CD14-positive monocyte (primary cell): ENCODE measurements at regions not wholly inside any gene's neighbourhood (a gene's known extent, or its start where the extent isn't known, plus 50 kb on each side); places are given as distances from the start of the nearest gene placed in this dataset.

Experiments used
- DNase-seq, 3 donors: peaks; one replicate each; pipeline ENCODE4 v3.0.0-alpha.2; 2011 to 2022
- H2AFZ ChIP-seq: 2 replicates; pipeline ENCODE4 v1.6.0; 2012; ENCODE audit warnings: mild to moderate bottlenecking, low read depth, low read length, inconsistent platforms; ENCODE audit not compliant: insufficient read depth, poor library complexity, severe bottlenecking
- H3K27ac ChIP-seq, 2 donors: 1 replicate in 1 of 2; 2 replicates in 1 of 2; pipeline ENCODE4 v1.5.1; 2012 to 2013; ENCODE audit warnings: low read length in 2 of 2, control low read depth in 1 of 2, inconsistent platforms in 1 of 2, low read depth in 1 of 2, mild to moderate bottlenecking in 1 of 2
- H3K27me3 ChIP-seq, 2 donors: one replicate each; pipeline versions ENCODE4 v1.6.0 to v1.6.1; 2011 to 2013; ENCODE audit warnings: low read length in 2 of 2; ENCODE audit not compliant: control insufficient read depth in 2 of 2, insufficient read depth in 2 of 2
- H3K36me3 ChIP-seq, 2 donors: replicated peaks in 1 of 2; 1 replicate in 1 of 2; 2 replicates in 1 of 2; pipeline versions ENCODE4 v1.5.1 to v1.6.1; 2012 to 2013; ENCODE audit warnings: low read length in 2 of 2, control low read depth in 1 of 2, inconsistent platforms in 1 of 2, mild to moderate bottlenecking in 1 of 2; ENCODE audit not compliant: insufficient read depth in 2 of 2, control insufficient read depth in 1 of 2
- H3K4me1 ChIP-seq, 2 donors: 1 replicate in 1 of 2; 2 replicates in 1 of 2; pipeline versions ENCODE4 v1.5.1 to v1.6.1; 2012 to 2013; ENCODE audit warnings: low read length in 2 of 2, control low read depth in 1 of 2, inconsistent platforms in 1 of 2, mild to moderate bottlenecking in 1 of 2, moderate library complexity in 1 of 2; ENCODE audit not compliant: insufficient read depth in 2 of 2, control insufficient read depth in 1 of 2
- H3K4me2 ChIP-seq: replicated peaks from 2 replicates; pipeline ENCODE3; 2012; ENCODE audit warnings: low read length, moderate library complexity, mild to moderate bottlenecking; ENCODE audit not compliant: poor library complexity, severe bottlenecking; ENCODE audit errors: extremely low read depth
- H3K4me3 ChIP-seq, 3 experiments: fragments of 200-600 bp in 1 of 3; sonication (generic) in 1 of 3; replicated peaks in 1 of 3; 1 replicate in 2 of 3; 2 replicates in 1 of 3; pipeline ENCODE4 v1.5.1; 2011 to 2013; ENCODE audit warnings: low read length in 3 of 3, mild to moderate bottlenecking in 3 of 3, control low read depth in 2 of 3, low read depth in 2 of 3, inconsistent platforms in 1 of 3, moderate library complexity in 1 of 3
- H3K79me2 ChIP-seq: 2 replicates; pipeline ENCODE4 v1.6.0; 2012; ENCODE audit warnings: mild to moderate bottlenecking, control low read depth, inconsistent platforms, low read length, moderate library complexity; ENCODE audit not compliant: insufficient read depth
- H3K9ac ChIP-seq: 2 replicates; pipeline ENCODE4 v1.6.0; 2017; ENCODE audit warnings: low read length, mild to moderate bottlenecking; ENCODE audit not compliant: insufficient read depth, poor library complexity, severe bottlenecking
- H3K9me3 ChIP-seq, 2 donors: replicated peaks in 1 of 2; 1 replicate in 1 of 2; 2 replicates in 1 of 2; pipeline versions ENCODE4 v1.5.1 to v1.6.1; 2012 to 2013; ENCODE audit warnings: low read length in 2 of 2, control low read depth in 1 of 2; ENCODE audit not compliant: control insufficient read depth in 1 of 2, insufficient read depth in 1 of 2
- H4K20me1 ChIP-seq: 2 replicates; pipeline ENCODE4 v1.6.0; 2012; ENCODE audit warnings: mild to moderate bottlenecking, low read length, control low read depth, moderate library complexity; ENCODE audit not compliant: insufficient read depth
- H3K27ac Mint-ChIP-seq, 7 donors: one replicate each; pipeline ENCODE4 v1.8.0; 2020; ENCODE audit warnings: mild to moderate bottlenecking in 7 of 7, mixed read lengths in 7 of 7, moderate library complexity in 6 of 7, inconsistent platforms in 2 of 7
- H3K27me3 Mint-ChIP-seq, 3 donors: one replicate each; pipeline ENCODE4 v1.8.0; 2021 to 2022; ENCODE audit warnings: low read depth in 3 of 3, mild to moderate bottlenecking in 3 of 3, mixed read lengths in 3 of 3, moderate library complexity in 3 of 3, inconsistent platforms in 1 of 3
- H3K36me3 Mint-ChIP-seq, 2 donors: one replicate each; pipeline ENCODE4 v1.8.0; 2020; ENCODE audit warnings: mixed read lengths in 2 of 2, inconsistent platforms in 1 of 2, mild to moderate bottlenecking in 1 of 2
- H3K4me1 Mint-ChIP-seq: one replicate; pipeline ENCODE4 v1.8.0; 2020; ENCODE audit warnings: mild to moderate bottlenecking, mixed read lengths
- H3K4me3 Mint-ChIP-seq, 2 donors: one replicate each; pipeline ENCODE4 v1.8.0; 2020; ENCODE audit warnings: mild to moderate bottlenecking in 2 of 2, mixed read lengths in 2 of 2, moderate library complexity in 1 of 2
- H3K9me3 Mint-ChIP-seq, 7 donors: one replicate each; pipeline ENCODE4 v1.8.0; 2020 to 2022; ENCODE audit warnings: mixed read lengths in 7 of 7, mild to moderate bottlenecking in 6 of 7, moderate library complexity in 6 of 7, inconsistent platforms in 2 of 7
- CTCF ChIP-seq: fragments of 200-600 bp; IDR thresholded peaks from one replicate; pipeline ENCODE4 v1.8.0; 2022; ENCODE audit warnings: antibody characterized with exemption, mild to moderate bottlenecking
- WGBS: methylation state at CpG from one replicate; pipeline ENCODE4 v1.1.5; 2013; ENCODE audit warnings: missing lambda C conversion rate; ENCODE audit not compliant: insufficient coverage; 5-methylcytosine and 5-hydroxymethylcytosine counted together
- intact Hi-C, 2 donors: fragments of 100-400 bp; cut with micrococcal nuclease; formaldehyde crosslinking; loops; one replicate each; pipeline versions ENCODE4 v1.15.0 to v1.15.1; 2023

GRCh38 chr10:65231148-65231547 lies 1694.7 kb upstream of the LRRTM3 start:
- Histone ChIP-seq H3K9ac (no peak overlapping the region), H4K20me1 (no peaks in the 10 kb centered on the region), H3K27ac (no peak overlapping the region), H3K36me3 (no peaks in the 10 kb centered on the region), H3K4me1 (no peaks in the 10 kb centered on the region), H2AFZ (no peak overlapping the region), H3K9me3 (no peaks in the 10 kb centered on the region), H3K79me2 (no peaks in the 10 kb centered on the region), H3K4me3 (no peak overlapping the region), H3K4me2 (no peak overlapping the region), H3K27me3 (no peaks in the 10 kb centered on the region)
- peaks cover 0 to 5% (median 0%) of the 10 kb centered on the region in 7 donors for H3K9me3 Mint-ChIP-seq
- H3K4me1 Mint-ChIP-seq: no peaks in the 10 kb centered on the region
- TF ChIP-seq CTCF: no peak
- no peak overlapping the region for H3K4me3 Mint-ChIP-seq
- intact Hi-C loops: no loop called here
- no peak for DNase-seq
- no peaks in the 10 kb centered on the region for H3K36me3 Mint-ChIP-seq
- 57% methylated on average over 1 of the region's 3 CpGs for WGBS
- H3K27me3 Mint-ChIP-seq: peaks cover 0 to 2% (median 0%) of the 10 kb centered on the region in 3 donors
- H3K27ac Mint-ChIP-seq: no peak overlapping the region

- H3K9me3 ChIP-seq: no peaks in the 10 kb centered on the region
- Mint-ChIP-seq H3K9me3 (peaks cover 0 to 3% (median 0%) of the 10 kb centered on the region in 7 donors), H3K27me3 (no peaks in the 10 kb centered on the region), H3K4me1 (no peaks in the 10 kb centered on the region), H3K27ac (no peak overlapping the region), H3K36me3 (no peaks in the 10 kb centered on the region), H3K4me3 (no peak overlapping the region)
- H3K4me2 ChIP-seq: no peak overlapping the region
- no peak overlapping the region for H3K27ac ChIP-seq
- H4K20me1 ChIP-seq: no peaks in the 10 kb centered on the region
- H3K9ac ChIP-seq: no peak overlapping the region
- 100% methylated on average over 1 of the region's 2 CpGs for WGBS
- H3K27me3 ChIP-seq: no peaks in the 10 kb centered on the region
- no peak overlapping the region for H3K4me3 ChIP-seq
- DNase-seq: no peak
- no peak overlapping the region for H2AFZ ChIP-seq
- H3K36me3 ChIP-seq: no peaks in the 10 kb centered on the region
- no peak for TF ChIP-seq CTCF
- no peaks in the 10 kb centered on the region for H3K4me1 ChIP-seq
- no peaks in the 10 kb centered on the region for H3K79me2 ChIP-seq
- intact Hi-C loops: no loop called here
These were observed 1691.6 kb upstream of the LRRTM3 start for GRCh38 chr10:65234261-65234660.
